Activated naive CD8-positive, alpha-beta T cell treated with anti-CD3 and anti-CD28 coated beads, Interleukin-2, amount 50 U/mL, for 24 hours (primary cell): ENCODE measurements at regions not wholly inside any gene's neighbourhood (a gene's known extent, or its start where the extent isn't known, plus 50 kb on each side); places are given as distances from the start of the nearest gene placed in this dataset.

Source experiments
- ATAC-seq: fragments of 150-1000 bp; cut with Tn5 transposase; one replicate; pipeline ENCODE4 v1.10.0; 2021
- DNase-seq: peaks from one replicate; pipeline ENCODE4 v3.0.0; 2021
- H3K27ac Mint-ChIP-seq: one replicate; pipeline ENCODE4 v1.8.0; 2021; ENCODE audit warnings: mild to moderate bottlenecking, mixed read lengths
- H3K27me3 Mint-ChIP-seq: one replicate; pipeline ENCODE4 v1.8.0; 2021; ENCODE audit warnings: mixed read lengths
- H3K36me3 Mint-ChIP-seq: one replicate; pipeline ENCODE4 v1.8.0; 2021; ENCODE audit warnings: low read depth, mixed read lengths
- H3K4me1 Mint-ChIP-seq: one replicate; pipeline ENCODE4 v1.8.0; 2021; ENCODE audit warnings: mixed read lengths
- H3K4me3 Mint-ChIP-seq: one replicate; pipeline ENCODE4 v1.8.0; 2021; ENCODE audit warnings: mild to moderate bottlenecking, moderate library complexity, mixed read lengths
- H3K9me3 Mint-ChIP-seq: one replicate; pipeline ENCODE4 v1.8.0; 2021; ENCODE audit warnings: mixed read lengths

DNA sequence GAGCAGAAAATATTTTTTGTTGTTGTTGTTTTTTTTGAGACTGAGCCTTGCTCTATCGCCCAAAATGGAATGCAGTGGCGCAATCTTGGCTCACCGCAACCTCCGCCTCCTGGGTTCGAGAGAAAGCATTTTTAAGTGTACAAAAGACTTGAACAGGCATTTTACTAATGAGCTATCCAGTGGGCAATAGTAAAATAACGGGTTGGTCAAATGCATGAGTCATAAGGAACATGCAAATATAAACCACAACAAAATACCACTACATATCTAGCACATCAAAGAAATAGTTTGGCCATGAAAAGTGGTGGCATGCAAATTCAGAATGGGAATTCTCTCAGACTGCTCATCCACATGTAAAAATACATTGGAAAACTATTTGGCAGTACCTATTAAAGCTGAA, 71.7 kb upstream of the TMEM106B start:
- Mint-ChIP-seq H3K9me3 (no peaks in the 10 kb centered on the region), H3K4me1 (no peaks in the 10 kb centered on the region), H3K27me3 (no peaks in the 10 kb centered on the region), H3K27ac (no peak overlapping the region), H3K4me3 (no peak overlapping the region), H3K36me3 (no peaks in the 10 kb centered on the region)
- no peak for ATAC-seq
- no peak for DNase-seq

DNA sequence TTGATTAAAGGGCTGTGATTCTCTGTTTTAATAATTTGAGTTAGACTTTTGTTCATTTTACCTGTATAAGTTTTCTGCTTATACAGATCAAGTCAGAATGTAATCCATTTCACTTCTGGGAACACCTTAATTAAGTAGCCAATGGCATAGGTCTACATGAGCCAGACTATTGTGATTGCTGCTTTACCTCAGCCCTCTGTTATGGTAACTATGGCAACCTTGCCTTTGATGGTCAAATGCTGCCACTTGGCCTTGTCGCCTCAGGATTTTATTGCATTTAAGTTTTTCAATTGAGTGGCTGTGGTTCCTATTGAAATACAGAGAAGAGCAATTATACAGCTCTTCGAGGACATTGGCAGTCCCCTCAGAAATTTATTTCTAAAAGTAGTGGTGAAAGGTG, 64.3 kb upstream of the TMEM106B start:
- H3K9me3 Mint-ChIP-seq = no peaks in the 10 kb centered on the region
- H3K36me3 Mint-ChIP-seq = no peaks in the 10 kb centered on the region
- no peak for ATAC-seq
- H3K27me3 Mint-ChIP-seq = no peaks in the 10 kb centered on the region
- no peak for DNase-seq
- no peak overlapping the region for H3K4me3 Mint-ChIP-seq
- H3K27ac Mint-ChIP-seq = no peak overlapping the region
- no peaks in the 10 kb centered on the region for H3K4me1 Mint-ChIP-seq

DNA sequence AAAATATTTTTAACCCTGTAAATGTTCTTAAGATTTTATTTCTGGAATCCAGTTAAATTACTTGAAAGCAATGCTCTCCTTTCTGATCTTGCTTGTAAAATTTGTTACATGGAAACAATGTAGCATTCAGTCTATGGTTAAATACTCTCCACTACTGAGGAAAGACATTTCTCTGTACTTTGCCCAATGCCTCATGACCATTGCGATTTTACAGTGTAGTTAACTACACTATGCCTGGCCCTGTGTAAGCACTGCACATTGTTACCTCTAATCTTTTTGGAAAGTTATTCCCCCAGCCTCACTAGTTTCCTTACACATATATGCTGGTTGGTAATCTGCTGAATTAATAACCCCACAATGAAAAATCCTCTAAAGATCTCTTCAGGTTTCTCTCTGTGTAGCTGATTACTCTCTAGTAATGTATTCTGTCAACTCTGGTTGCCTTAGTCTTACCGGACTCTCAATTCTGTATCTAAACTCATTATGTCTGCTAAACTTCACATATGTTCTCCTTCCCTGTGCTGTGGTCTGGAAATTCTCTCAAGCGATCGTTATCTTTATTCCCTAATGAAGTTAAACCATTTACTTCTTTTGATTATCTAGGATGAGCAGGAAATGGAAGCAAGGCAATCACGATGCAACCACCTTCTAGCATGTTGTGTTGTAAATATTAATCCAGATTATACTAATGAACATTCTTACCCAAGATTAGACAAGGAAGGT, 58.7 kb upstream of the TMEM106B start:
- Mint-ChIP-seq H3K4me3 (no peak overlapping the region), H3K9me3 (no peaks in the 10 kb centered on the region), H3K4me1 (no peaks in the 10 kb centered on the region), H3K27ac (no peak overlapping the region), H3K36me3 (no peaks in the 10 kb centered on the region), H3K27me3 (no peaks in the 10 kb centered on the region)
- DNase-seq = no peak
- ATAC-seq = no peak

DNA sequence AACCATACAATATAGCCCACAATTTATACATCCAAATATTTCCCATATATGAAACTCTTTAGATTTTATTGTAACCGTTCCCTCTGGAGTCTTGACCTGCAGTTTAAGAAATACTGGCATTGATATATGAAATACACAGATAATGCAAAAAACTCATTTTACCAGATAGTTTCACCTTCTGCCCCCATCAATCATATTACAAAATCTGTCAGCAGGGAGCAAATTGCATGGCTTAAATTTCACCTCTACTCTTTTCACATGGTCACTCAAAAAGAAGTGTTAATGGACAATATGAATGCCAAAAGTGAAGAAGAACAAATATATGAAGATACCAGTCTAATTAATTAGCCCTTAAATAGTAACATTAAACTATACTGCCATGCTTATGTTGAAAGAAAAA, 57.0 kb upstream of the TMEM106B start:
- ATAC-seq = no peak
- Mint-ChIP-seq H3K9me3 (no peaks in the 10 kb centered on the region), H3K4me1 (no peaks in the 10 kb centered on the region), H3K27me3 (no peaks in the 10 kb centered on the region), H3K27ac (no peak overlapping the region), H3K4me3 (no peak overlapping the region), H3K36me3 (no peaks in the 10 kb centered on the region)
- no peak for DNase-seq

DNA sequence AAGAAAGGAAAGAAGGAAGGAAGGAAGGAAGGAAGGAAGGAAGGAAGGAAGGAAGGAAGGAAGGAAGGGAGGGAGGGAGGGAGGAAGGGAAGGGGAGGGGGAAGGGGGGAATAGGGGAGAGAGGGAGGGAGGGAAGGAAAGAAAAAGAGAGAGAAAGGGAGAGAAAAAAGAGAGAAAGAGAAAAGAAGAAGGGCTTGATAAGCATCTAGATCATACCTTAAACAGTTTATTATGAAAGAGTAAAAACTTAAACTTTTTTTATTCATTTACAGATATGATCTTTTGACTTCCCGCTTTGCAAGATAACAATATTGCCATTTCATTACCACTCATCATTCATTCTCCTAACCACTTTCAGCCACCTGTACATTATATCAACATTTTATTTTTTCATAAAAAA, 53.6 kb upstream of the TMEM106B start:
- no peak overlapping the region for H3K27ac Mint-ChIP-seq
- H3K4me1 Mint-ChIP-seq = no peaks in the 10 kb centered on the region
- no peaks in the 10 kb centered on the region for H3K27me3 Mint-ChIP-seq
- ATAC-seq = no peak
- no peaks in the 10 kb centered on the region for H3K9me3 Mint-ChIP-seq
- no peaks in the 10 kb centered on the region for H3K36me3 Mint-ChIP-seq
- no peak for DNase-seq
- H3K4me3 Mint-ChIP-seq = no peak overlapping the region

DNA sequence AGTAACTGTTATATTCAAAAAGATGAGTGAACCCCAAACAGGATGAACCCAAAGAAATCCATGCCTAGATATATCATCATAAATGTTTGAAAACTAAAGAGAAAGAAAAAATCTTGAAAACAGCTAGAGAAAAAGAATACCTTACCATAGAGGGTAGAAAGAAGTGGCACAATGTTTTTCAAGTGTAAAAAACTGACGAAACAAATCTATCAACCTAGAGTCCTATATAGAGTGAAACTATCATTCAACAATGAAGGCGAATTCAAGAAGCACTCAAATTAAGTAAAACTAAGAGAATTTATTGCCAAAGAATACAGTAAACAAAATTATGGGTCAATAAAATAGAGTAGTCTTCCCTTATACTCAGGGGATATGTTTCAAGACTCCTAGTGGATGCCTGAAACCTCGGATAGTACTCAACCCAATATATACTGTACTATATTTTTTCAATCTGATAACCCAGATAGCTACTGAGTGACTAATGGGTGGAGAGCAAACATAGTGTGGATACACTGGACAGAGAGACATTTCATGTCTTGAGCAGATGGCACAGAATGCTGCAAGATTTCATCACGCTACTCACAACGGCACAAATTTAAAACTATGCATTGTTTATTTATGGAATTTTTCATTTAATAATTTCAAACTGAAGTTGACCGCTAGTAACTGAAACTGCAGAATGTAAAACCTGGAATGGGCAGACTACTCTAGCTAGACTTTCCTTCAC, 52.6 kb upstream of the TMEM106B start:
- Mint-ChIP-seq H3K27ac (no peak overlapping the region), H3K27me3 (no peaks in the 10 kb centered on the region), H3K4me3 (no peak overlapping the region), H3K9me3 (peaks cover 3% of the 10 kb centered on the region), H3K36me3 (no peaks in the 10 kb centered on the region), H3K4me1 (no peaks in the 10 kb centered on the region)
- ATAC-seq = no peak
- DNase-seq = no peak

DNA sequence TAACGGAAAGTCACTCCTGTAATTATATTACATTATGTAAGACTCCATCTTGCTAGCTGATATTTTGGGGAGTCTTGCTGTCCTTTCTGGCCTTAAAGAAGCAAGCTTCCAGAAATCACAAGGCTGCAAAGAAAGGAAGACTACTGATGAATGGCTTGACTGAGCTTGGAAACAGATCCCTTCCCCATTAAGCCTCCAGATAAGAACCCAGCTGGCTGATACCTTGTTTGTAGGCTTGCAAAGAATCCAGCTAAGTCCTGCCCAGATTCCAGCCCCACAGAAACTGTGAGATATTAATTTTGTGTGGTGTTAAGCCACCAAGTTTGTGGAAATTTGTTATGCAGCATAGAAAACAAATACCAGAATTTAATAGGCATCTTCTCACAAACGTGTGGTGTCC, 49.9 kb upstream of the TMEM106B start:
- no peaks in the 10 kb centered on the region for H3K4me1 Mint-ChIP-seq
- peaks cover 14% of the 10 kb centered on the region for H3K9me3 Mint-ChIP-seq
- ATAC-seq = no peak
- H3K36me3 Mint-ChIP-seq = no peaks in the 10 kb centered on the region
- no peak overlapping the region for H3K4me3 Mint-ChIP-seq
- no peak overlapping the region for H3K27ac Mint-ChIP-seq
- DNase-seq = no peak
- no peaks in the 10 kb centered on the region for H3K27me3 Mint-ChIP-seq
